Endothelial cell of umbilical vein (primary cell): ENCODE measurements at regions not wholly inside any gene's neighbourhood (a gene's known extent, or its start where the extent isn't known, plus 50 kb on each side); places are given as distances from the start of the nearest gene placed in this dataset.
"Not testable (repeated sequence)": the region's sequence is repeated elsewhere in the genome, so short reads cannot be mapped to it uniquely, and the experiment has no call there.

ENCODE experiments used
- BruUV-seq: library from RNA; stranded (reverse); fragments of 400-500 nt; replicated peaks from 2 replicates; lab custom pipeline; 2021; lab: Mats Ljungman, UMichigan
- CTCF ChIA-PET: fragments of 300-600, 350-600 bp; sonication (Branson Sonifier 250); formaldehyde crosslinking; loops from one replicate; lab custom pipeline; 2021; ENCODE audit warnings: antibody characterized with exemption, inconsistent platforms; lab: Charles Lee
- POLR2A ChIA-PET: fragments of 300-600, 350-600 bp; sonication (Branson Sonifier 250); formaldehyde crosslinking; loops from one replicate; lab custom pipeline; 2021; ENCODE audit warnings: antibody characterized with exemption, inconsistent platforms; lab: Charles Lee
- DNase-seq: peaks from one replicate; pipeline ENCODE4 v3.0.0-alpha.2; 2011; ENCODE audit warnings: low read depth, low spot score
- FAIRE-seq: peaks from 2 replicates; lab custom pipeline; 2011; peaks lifted over from hg19 to GRCh38; lab: Jason Lieb, UNC
- H2AFZ ChIP-seq: 2 replicates; pipeline ENCODE4 v1.6.0; 2012; ENCODE audit warnings: low read depth, low read length, control low read depth, inconsistent platforms
- H3K27ac ChIP-seq: 2 replicates; pipeline ENCODE4 v1.5.1; 2011; ENCODE audit warnings: low read depth, mild to moderate bottlenecking, control low read depth, low read length, moderate library complexity; ENCODE audit not compliant: insufficient read depth
- H3K27me3 ChIP-seq, 2 experiments: 2 replicates each; pipeline versions ENCODE4 v1.6.0 to v1.6.1; 2011; ENCODE audit warnings: low read length in 2 of 2, mixed read lengths in 1 of 2; ENCODE audit not compliant: control insufficient read depth in 2 of 2, insufficient read depth in 2 of 2
- H3K36me3 ChIP-seq, 2 experiments: 2 replicates in 1 of 2; 3 replicates in 1 of 2; pipeline ENCODE4 v1.5.1; 2011; ENCODE audit warnings: low read length in 2 of 2, mild to moderate bottlenecking in 1 of 2, moderate library complexity in 1 of 2; ENCODE audit not compliant: control insufficient read depth in 2 of 2, insufficient read depth in 2 of 2; ENCODE audit errors: extremely low read depth in 1 of 2
- H3K4me1 ChIP-seq: 3 replicates; pipeline ENCODE4 v1.5.1; 2011; ENCODE audit warnings: mild to moderate bottlenecking, low read length; ENCODE audit not compliant: control insufficient read depth, insufficient read depth; ENCODE audit errors: extremely low read depth
- H3K4me2 ChIP-seq: 2 replicates; pipeline ENCODE4 v1.6.1; 2011; ENCODE audit warnings: low read length, control low read depth, mixed read lengths; ENCODE audit not compliant: insufficient read depth
- H3K4me3 ChIP-seq, 3 experiments: fragments of 200-600 bp in 1 of 3; sonication (generic), shearing (Covaris generic) in 1 of 3; replicated peaks in 1 of 3; 2 replicates each; pipeline ENCODE4 v1.5.1; 2011 to 2016; ENCODE audit warnings: control low read depth in 3 of 3, low read length in 3 of 3, mild to moderate bottlenecking in 2 of 3, inconsistent platforms in 1 of 3, low read depth in 1 of 3, moderate library complexity in 1 of 3; ENCODE audit not compliant: insufficient read depth in 1 of 3
- H3K79me2 ChIP-seq: 2 replicates; pipeline ENCODE4 v1.6.0; 2012; ENCODE audit warnings: low read length, inconsistent platforms; ENCODE audit not compliant: control insufficient read depth, insufficient read depth
- H3K9ac ChIP-seq: replicated peaks from 2 replicates; pipeline ENCODE3; 2011; ENCODE audit warnings: low read length, control low read depth; ENCODE audit not compliant: insufficient read depth; ENCODE audit errors: extremely low read depth
- H3K9me1 ChIP-seq: replicated peaks from 3 replicates; pipeline ENCODE4 v1.6.0; 2011; ENCODE audit warnings: mild to moderate bottlenecking, low read length; ENCODE audit not compliant: control insufficient read depth, insufficient read depth; ENCODE audit errors: extremely low read depth
- H3K9me3 ChIP-seq: replicated peaks from 2 replicates; pipeline ENCODE4 v1.5.1; 2012; ENCODE audit warnings: low read length, inconsistent platforms; ENCODE audit not compliant: control insufficient read depth, insufficient read depth
- H4K20me1 ChIP-seq: replicated peaks from 2 replicates; pipeline ENCODE3; 2011; ENCODE audit warnings: mild to moderate bottlenecking, low read length; ENCODE audit not compliant: control insufficient read depth, insufficient read depth; ENCODE audit errors: extremely low read depth
- EZH2 ChIP-seq: IDR thresholded peaks from 2 replicates; pipeline ENCODE4 v1.6.1; 2012; ENCODE audit warnings: borderline replicate concordance, low read depth, mild to moderate bottlenecking, moderate library complexity, low read length, inconsistent platforms; ENCODE audit not compliant: severe bottlenecking
- FOS ChIP-seq: IDR thresholded peaks from 2 replicates; pipeline ENCODE4 v1.6.1; 2011; ENCODE audit warnings: mild to moderate bottlenecking, low read length, moderate library complexity, borderline replicate concordance; ENCODE audit not compliant: insufficient read depth
- GATA2 ChIP-seq: IDR thresholded peaks from 2 replicates; pipeline ENCODE4 v1.7.0; 2011; ENCODE audit warnings: low read depth, mild to moderate bottlenecking, moderate library complexity, mixed read lengths, low read length; ENCODE audit not compliant: insufficient read length, insufficient read depth
- JUN ChIP-seq: IDR thresholded peaks from 2 replicates; pipeline ENCODE4 v1.6.1; 2011; ENCODE audit warnings: borderline replicate concordance, low read depth; ENCODE audit not compliant: insufficient read length, insufficient read depth
- MYC ChIP-seq: IDR thresholded peaks from one replicate; pipeline ENCODE4 v1.6.1; 2011; ENCODE audit warnings: mild to moderate bottlenecking, low read depth, low read length
- POLR2A ChIP-seq: IDR thresholded peaks from 2 replicates; pipeline ENCODE4 v1.6.1; 2012; ENCODE audit warnings: low read depth, mild to moderate bottlenecking, control low read depth, low read length
- POLR2AphosphoS5 ChIP-seq: IDR thresholded peaks from 2 replicates; pipeline ENCODE4 v1.6.1; 2012; ENCODE audit warnings: low read depth, mild to moderate bottlenecking, control low read depth, low read length, moderate library complexity; ENCODE audit not compliant: insufficient read depth
- dilution Hi-C: fragments of 300-500 bp; cut with MboI; formaldehyde crosslinking; loops from one replicate; pipeline ENCODE4 v1.15.0; 2019; ENCODE audit warnings: low sequenced_read_pairs; ENCODE audit not compliant: extremely low pct_ligation_motif_present
- intact Hi-C: fragments of 100-400 bp; cut with micrococcal nuclease; formaldehyde crosslinking; loops from one replicate; pipeline ENCODE4 v1.10.0; 2022
- TF ChIP-seq, protein P1 (sequence below): IDR thresholded peaks from 2 replicates; pipeline ENCODE4 v1.6.1; 2011; ENCODE audit not compliant: insufficient read depth, insufficient read length
- TF ChIP-seq, protein P2 (sequence below), 2 donors: IDR thresholded peaks; 1 replicate in 1 of 2; 2 replicates in 1 of 2; pipeline ENCODE4 v1.5.1; 2011; ENCODE audit warnings: low read length in 2 of 2, mild to moderate bottlenecking in 2 of 2, moderate library complexity in 2 of 2, control low read depth in 1 of 2, inconsistent platforms in 1 of 2, low read depth in 1 of 2; ENCODE audit not compliant: insufficient read depth in 1 of 2; ENCODE audit errors: extremely low read depth in 1 of 2

DNA sequence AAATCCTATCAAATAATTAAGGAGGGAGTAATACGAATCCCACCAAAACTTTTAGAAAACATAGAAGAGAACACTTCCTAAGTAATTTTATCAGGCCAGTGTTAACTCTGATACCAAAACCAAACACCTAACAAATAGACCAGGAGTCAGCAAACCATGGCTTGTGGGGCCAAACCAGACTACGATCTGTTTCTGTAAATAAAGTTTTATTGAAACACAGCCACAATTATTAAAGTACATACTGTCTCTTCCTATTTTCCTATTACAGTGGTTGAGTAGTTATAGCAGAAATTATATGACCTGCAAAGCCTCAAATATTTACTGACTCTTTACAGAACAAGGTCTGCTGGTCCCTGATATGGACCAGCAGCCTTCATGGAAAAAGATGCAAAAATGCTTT is 73.1 kb upstream of the ELN start:
- no TSS peak for BruUV-seq

DNA sequence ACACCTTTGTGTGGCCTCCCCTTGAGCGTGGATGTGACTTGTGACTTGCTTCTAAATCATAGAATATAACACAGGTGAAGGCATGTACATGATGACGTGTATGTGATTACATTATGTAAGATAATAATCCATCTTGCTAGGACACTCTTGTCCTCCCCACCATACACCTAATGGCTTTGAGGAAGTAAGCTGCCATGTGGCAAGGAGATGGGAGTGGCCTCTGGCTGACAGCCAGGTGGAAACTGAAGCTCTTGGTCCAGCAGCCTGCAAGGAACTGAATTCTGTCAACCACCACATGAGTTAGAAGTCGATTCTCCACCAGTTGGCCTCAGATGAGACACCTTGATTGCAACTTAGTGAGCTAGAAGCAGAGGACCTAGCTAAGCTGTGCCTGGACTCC is 67.4 kb upstream of the ELN start:
- no peak for FAIRE-seq
- CTCF ChIA-PET = interaction anchor here (0.8 to 1.3 kb wide), 2 partner anchors 9 to 66 kb away, joined by 3 read pairs; no protein-coding TSS in a partner anchor

More for the DNA sequence above, 73.1 kb upstream of the ELN start:
- no peak for DNase-seq
- Histone ChIP-seq H3K4me2 (no peak overlapping the region), H3K4me3 (no peak overlapping the region), H3K79me2 (no peaks in the 10 kb centered on the region), H4K20me1 (no peaks in the 10 kb centered on the region), H3K27ac (no peak overlapping the region), H3K36me3 (no peaks in the 10 kb centered on the region), H3K9ac (no peak overlapping the region), H3K9me1 (no peaks in the 10 kb centered on the region), H3K27me3 (no peaks in the 10 kb centered on the region), H2AFZ (no peak overlapping the region), H3K4me1 (peaks cover 2% of the 10 kb centered on the region), H3K9me3 (no peaks in the 10 kb centered on the region)
- POLR2A ChIA-PET = no interaction called here
- FAIRE-seq = no peak
- CTCF ChIA-PET = interaction anchor here (1.5 to 2.0 kb wide), 2 partner anchors 9 to 72 kb away, joined by 4 to 10 read pairs; no protein-coding TSS in a partner anchor
- TF ChIP-seq MYC = no peak
- dilution Hi-C loops (no loop called here), intact Hi-C loops (no loop called here)

DNA sequence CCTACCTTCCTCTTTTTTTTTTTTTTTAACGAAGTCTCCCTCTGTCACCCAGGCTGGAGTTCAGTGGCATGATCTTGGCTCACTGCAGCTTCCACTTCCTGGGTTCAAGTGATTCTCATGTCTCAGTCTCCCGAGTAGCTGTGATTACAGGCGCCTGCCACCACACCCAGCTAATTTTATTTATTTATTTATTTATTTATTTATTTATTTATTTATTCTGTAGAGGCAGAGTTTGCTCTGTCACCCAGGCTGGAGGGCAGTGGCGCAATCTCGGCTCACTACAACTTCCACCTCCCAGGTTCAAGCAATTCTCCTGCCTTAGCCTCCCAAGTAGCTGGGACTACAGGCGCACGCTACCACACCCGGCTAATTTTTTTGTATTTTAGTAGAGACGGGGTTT is 66.0 kb upstream of the ELN start:
- H3K27ac ChIP-seq, H3K4me2 ChIP-seq, H3K27me3 ChIP-seq, BruUV-seq, H3K4me3 ChIP-seq, H3K9me1 ChIP-seq, CTCF ChIA-PET, H3K36me3 ChIP-seq, H2AFZ ChIP-seq, dilution Hi-C loops, H3K79me2 ChIP-seq, H3K9ac ChIP-seq, POLR2A ChIA-PET, FAIRE-seq, H4K20me1 ChIP-seq, H3K9me3 ChIP-seq, intact Hi-C loops, DNase-seq, H3K4me1 ChIP-seq: not testable (repeated sequence)

More for the DNA sequence above, 67.4 kb upstream of the ELN start:
- Histone ChIP-seq H3K79me2 (no peaks in the 10 kb centered on the region), H3K36me3 (no peaks in the 10 kb centered on the region), H3K9me1 (no peaks in the 10 kb centered on the region), H4K20me1 (no peaks in the 10 kb centered on the region), H3K27ac (no peak overlapping the region), H3K4me1 (no peaks in the 10 kb centered on the region), H3K4me3 (no peak overlapping the region), H3K9ac (no peak overlapping the region), H2AFZ (no peak overlapping the region), H3K9me3 (no peaks in the 10 kb centered on the region), H3K27me3 (peaks cover 1 to 2% of the 10 kb centered on the region in 2 experiments), H3K4me2 (no peak overlapping the region)
- DNase-seq = no peak
- no TSS peak for BruUV-seq
- POLR2A ChIA-PET = no interaction called here
- TF ChIP-seq, protein P1, sequence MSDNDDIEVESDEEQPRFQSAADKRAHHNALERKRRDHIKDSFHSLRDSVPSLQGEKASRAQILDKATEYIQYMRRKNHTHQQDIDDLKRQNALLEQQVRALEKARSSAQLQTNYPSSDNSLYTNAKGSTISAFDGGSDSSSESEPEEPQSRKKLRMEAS = no peak
- TF ChIP-seq POLR2AphosphoS5 = no peak
- no peak for TF ChIP-seq MYC
- no peak for TF ChIP-seq FOS
- TF ChIP-seq, protein P2, sequence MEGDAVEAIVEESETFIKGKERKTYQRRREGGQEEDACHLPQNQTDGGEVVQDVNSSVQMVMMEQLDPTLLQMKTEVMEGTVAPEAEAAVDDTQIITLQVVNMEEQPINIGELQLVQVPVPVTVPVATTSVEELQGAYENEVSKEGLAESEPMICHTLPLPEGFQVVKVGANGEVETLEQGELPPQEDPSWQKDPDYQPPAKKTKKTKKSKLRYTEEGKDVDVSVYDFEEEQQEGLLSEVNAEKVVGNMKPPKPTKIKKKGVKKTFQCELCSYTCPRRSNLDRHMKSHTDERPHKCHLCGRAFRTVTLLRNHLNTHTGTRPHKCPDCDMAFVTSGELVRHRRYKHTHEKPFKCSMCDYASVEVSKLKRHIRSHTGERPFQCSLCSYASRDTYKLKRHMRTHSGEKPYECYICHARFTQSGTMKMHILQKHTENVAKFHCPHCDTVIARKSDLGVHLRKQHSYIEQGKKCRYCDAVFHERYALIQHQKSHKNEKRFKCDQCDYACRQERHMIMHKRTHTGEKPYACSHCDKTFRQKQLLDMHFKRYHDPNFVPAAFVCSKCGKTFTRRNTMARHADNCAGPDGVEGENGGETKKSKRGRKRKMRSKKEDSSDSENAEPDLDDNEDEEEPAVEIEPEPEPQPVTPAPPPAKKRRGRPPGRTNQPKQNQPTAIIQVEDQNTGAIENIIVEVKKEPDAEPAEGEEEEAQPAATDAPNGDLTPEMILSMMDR (IDR thresholded peaks at IDR 0.05; ENCODE audit: extremely low read depth in 1 of 2, insufficient read depth in 1 of 2, low read depth in 1 of 2, low read length in 2 of 2) = no peak
- TF ChIP-seq GATA2 = no peak
- no peak for TF ChIP-seq EZH2
- no peak for TF ChIP-seq POLR2A
- TF ChIP-seq JUN = no peak
- dilution Hi-C loops = no loop called here
- intact Hi-C loops = no loop called here
